ENCODE measurements at regions not wholly inside any gene's neighbourhood (a gene's known extent, or its start where the extent isn't known, plus 50 kb on each side); places are given as distances from the start of the nearest gene placed in this dataset.

GRCh38 chr3:20692675-20693074 lies 506.7 kb upstream of the SGO1 start:
- H3K4me3 ChIP-seq (ENCODE audit: low read length): no peak overlapping the region
- no peak overlapping the region for H3K9ac ChIP-seq (ENCODE audit: low read length)
- H3K9me2 ChIP-seq (ENCODE audit: insufficient read depth, low read length): no peaks in the 10 kb centered on the region
- H4K20me1 ChIP-seq (ENCODE audit: insufficient read depth): no peaks in the 10 kb centered on the region
- H2AFZ ChIP-seq (ENCODE audit: low read depth, low read length): no peak overlapping the region
- H3K9me3 ChIP-seq (ENCODE audit: low read length): no peaks in the 10 kb centered on the region
- H3K4me2 ChIP-seq (ENCODE audit: low read length): no peak overlapping the region
- H3F3A ChIP-seq (ENCODE audit: insufficient read depth, low read length, poor library complexity, severe bottlenecking): no peaks in the 10 kb centered on the region
- peaks cover 2% of the 10 kb centered on the region for H3K36me3 ChIP-seq (ENCODE audit: insufficient read depth, low read length)
- no peaks in the 10 kb centered on the region for H3K79me2 ChIP-seq (replicated peaks; ENCODE audit: insufficient read depth, low read length)
- no peaks in the 10 kb centered on the region for H3K27me3 ChIP-seq (ENCODE audit: insufficient read depth, low read depth, low read length)
- H3K27ac ChIP-seq (ENCODE audit: low read length): no peak overlapping the region
- TF ChIP-seq SMC3 (conservative IDR thresholded peaks at IDR 0.05; ENCODE audit: poor library complexity) (no peak), MXI1 (conservative IDR thresholded peaks at IDR 0.05; ENCODE audit: poor library complexity, severe bottlenecking) (no peak), POLR2AphosphoS5 (IDR thresholded peaks at IDR 0.05) (no peak), CTCF (IDR thresholded peaks at IDR 0.05; ENCODE audit: poor library complexity, severe bottlenecking) (no peak), EP300 (conservative IDR thresholded peaks at IDR 0.05; ENCODE audit: poor library complexity, severe bottlenecking) (no peak)

GRCh38 chr3:20683910-20684309 lies 497.9 kb upstream of the SGO1 start:
- H3K79me2 ChIP-seq (replicated peaks; ENCODE audit: insufficient read depth, low read length): no peaks in the 10 kb centered on the region
- no peaks in the 10 kb centered on the region for H4K20me1 ChIP-seq (ENCODE audit: insufficient read depth)
- H3K27me3 ChIP-seq (ENCODE audit: insufficient read depth, low read depth, low read length): no peaks in the 10 kb centered on the region
- H3K36me3 ChIP-seq (ENCODE audit: insufficient read depth, low read length): peaks cover 4% of the 10 kb centered on the region
- H3K9me3 ChIP-seq (ENCODE audit: low read length): no peaks in the 10 kb centered on the region
- no peaks in the 10 kb centered on the region for H3K9me2 ChIP-seq (ENCODE audit: insufficient read depth, low read length)
- no peak overlapping the region for H3K4me3 ChIP-seq (ENCODE audit: low read length)
- H3K27ac ChIP-seq (ENCODE audit: low read length): no peak overlapping the region
- no peak overlapping the region for H3K4me2 ChIP-seq (ENCODE audit: low read length)
- H3K9ac ChIP-seq (ENCODE audit: low read length): no peak overlapping the region
- no peak for TF ChIP-seq SMC3 (conservative IDR thresholded peaks at IDR 0.05; ENCODE audit: poor library complexity)
- no peak for TF ChIP-seq POLR2AphosphoS5 (IDR thresholded peaks at IDR 0.05)
- no peak for TF ChIP-seq MXI1 (conservative IDR thresholded peaks at IDR 0.05; ENCODE audit: poor library complexity, severe bottlenecking)
- no peak for TF ChIP-seq CTCF (IDR thresholded peaks at IDR 0.05; ENCODE audit: poor library complexity, severe bottlenecking)
- TF ChIP-seq TAF1 (IDR thresholded peaks at IDR 0.05; ENCODE audit: low read depth): no peak
- no peak for TF ChIP-seq EZH2 (IDR thresholded peaks at IDR 0.05; ENCODE audit: borderline replicate concordance, insufficient read depth, low read length, poor library complexity, severe bottlenecking)
- no peak for TF ChIP-seq REST (IDR thresholded peaks at IDR 0.05; ENCODE audit: borderline replicate concordance)
- no peak for TF ChIP-seq EP300 (conservative IDR thresholded peaks at IDR 0.05; ENCODE audit: poor library complexity, severe bottlenecking)
- no peak for TF ChIP-seq RAD21 (conservative IDR thresholded peaks at IDR 0.05)
- no peaks in the 10 kb centered on the region for H3F3A ChIP-seq (ENCODE audit: insufficient read depth, low read length, poor library complexity, severe bottlenecking)
- no peak overlapping the region for H2AFZ ChIP-seq (ENCODE audit: low read depth, low read length)

Data from neural cell (in vitro differentiated cells).